ENCODE measurements at regions not wholly inside any gene's neighbourhood (a gene's known extent, or its start where the extent isn't known, plus 50 kb on each side); places are given as distances from the start of the nearest gene placed in this dataset.
"Not testable (repeated sequence)": the region's sequence is repeated elsewhere in the genome, so short reads cannot be mapped to it uniquely, and the experiment has no call there.

DNA sequence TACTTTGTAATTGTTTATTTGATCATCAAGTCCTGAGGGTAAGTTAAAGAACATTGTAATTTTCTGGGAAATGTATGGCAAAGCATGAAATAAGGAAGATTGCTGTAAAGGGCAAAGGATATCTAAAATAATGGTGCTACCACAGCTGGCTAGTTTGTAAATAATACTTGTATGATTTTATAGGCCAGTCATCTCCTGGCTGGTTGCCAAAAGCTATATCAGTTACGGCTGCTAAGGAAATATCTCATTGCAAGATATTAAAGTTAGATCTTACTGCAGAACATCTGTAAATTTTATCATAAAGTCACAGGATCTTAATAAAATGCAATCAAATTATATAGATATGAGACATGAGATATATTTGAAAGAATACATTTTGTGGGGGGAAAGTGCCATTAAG, 150.8 kb upstream of the CXCL13 start:
- Mint-ChIP-seq H3K4me1 (ENCODE audit: unreplicated experiment) (no peaks in the 10 kb centered on the region), H3K36me3 (ENCODE audit: low read depth, unreplicated experiment) (no peaks in the 10 kb centered on the region), H3K9me3 (ENCODE audit: unreplicated experiment) (no peaks in the 10 kb centered on the region), H3K4me3 (ENCODE audit: unreplicated experiment) (no peak overlapping the region), H3K27me3 (ENCODE audit: unreplicated experiment) (no peaks in the 10 kb centered on the region), H3K27ac (ENCODE audit: unreplicated experiment) (no peak overlapping the region)
- TF ChIP-seq, protein P1, sequence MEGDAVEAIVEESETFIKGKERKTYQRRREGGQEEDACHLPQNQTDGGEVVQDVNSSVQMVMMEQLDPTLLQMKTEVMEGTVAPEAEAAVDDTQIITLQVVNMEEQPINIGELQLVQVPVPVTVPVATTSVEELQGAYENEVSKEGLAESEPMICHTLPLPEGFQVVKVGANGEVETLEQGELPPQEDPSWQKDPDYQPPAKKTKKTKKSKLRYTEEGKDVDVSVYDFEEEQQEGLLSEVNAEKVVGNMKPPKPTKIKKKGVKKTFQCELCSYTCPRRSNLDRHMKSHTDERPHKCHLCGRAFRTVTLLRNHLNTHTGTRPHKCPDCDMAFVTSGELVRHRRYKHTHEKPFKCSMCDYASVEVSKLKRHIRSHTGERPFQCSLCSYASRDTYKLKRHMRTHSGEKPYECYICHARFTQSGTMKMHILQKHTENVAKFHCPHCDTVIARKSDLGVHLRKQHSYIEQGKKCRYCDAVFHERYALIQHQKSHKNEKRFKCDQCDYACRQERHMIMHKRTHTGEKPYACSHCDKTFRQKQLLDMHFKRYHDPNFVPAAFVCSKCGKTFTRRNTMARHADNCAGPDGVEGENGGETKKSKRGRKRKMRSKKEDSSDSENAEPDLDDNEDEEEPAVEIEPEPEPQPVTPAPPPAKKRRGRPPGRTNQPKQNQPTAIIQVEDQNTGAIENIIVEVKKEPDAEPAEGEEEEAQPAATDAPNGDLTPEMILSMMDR (IDR thresholded peaks at IDR 0.05; ENCODE audit: unreplicated experiment) = no peak
- DNase-seq (ENCODE audit: low spot score) = no peak

DNA sequence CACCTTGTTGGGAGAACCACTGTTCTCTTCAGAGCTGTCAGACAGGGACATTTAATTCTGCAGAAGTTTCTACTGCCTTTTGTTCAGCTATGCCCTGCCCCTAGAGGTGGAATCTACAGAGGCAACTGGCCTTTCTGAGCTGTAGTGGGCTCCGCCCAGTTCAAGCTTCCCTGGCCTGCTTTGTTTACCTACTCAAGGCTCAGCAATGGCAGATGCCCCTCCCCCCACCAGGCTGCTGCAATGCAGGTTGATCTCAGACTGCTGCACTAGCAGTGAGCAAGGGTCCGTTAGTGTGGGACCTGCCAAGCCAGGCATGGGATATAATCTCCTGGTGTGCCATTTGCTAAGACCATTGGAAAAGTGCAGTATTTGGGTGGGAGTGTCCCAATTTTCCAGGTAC, 141.5 kb upstream of the CXCL13 start:
- H3K27me3 Mint-ChIP-seq (ENCODE audit: unreplicated experiment); H3K36me3 Mint-ChIP-seq (ENCODE audit: low read depth, unreplicated experiment); H3K4me3 Mint-ChIP-seq (ENCODE audit: unreplicated experiment); H3K9me3 Mint-ChIP-seq (ENCODE audit: unreplicated experiment); DNase-seq (ENCODE audit: low spot score); H3K27ac Mint-ChIP-seq (ENCODE audit: unreplicated experiment); H3K4me1 Mint-ChIP-seq (ENCODE audit: unreplicated experiment): not testable (repeated sequence)

DNA sequence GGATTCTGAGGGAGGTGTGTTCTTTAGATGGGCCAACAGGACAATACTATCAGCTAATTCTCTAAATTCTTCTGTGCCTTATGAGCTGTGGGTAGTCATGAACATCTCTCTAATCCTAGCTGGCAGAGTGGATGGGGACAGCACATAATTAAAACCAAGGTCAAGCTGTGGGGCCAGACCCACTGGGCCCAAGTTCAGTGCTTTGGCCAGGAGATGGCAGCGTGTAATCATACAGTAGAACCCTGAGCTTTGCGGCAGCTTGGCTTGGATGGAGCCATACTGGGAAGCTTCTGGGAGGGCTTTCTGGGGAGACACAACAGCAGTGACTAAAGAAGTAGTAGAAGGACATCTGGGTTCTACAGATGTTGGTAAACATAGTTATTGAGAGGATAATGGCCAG, 140.3 kb upstream of the CXCL13 start:
- TF ChIP-seq, protein P1 (IDR thresholded peaks at IDR 0.05; ENCODE audit: unreplicated experiment) = no peak
- H3K27me3 Mint-ChIP-seq (ENCODE audit: unreplicated experiment) = peaks cover 2% of the 10 kb centered on the region
- H3K9me3 Mint-ChIP-seq (ENCODE audit: unreplicated experiment) = peaks cover 3% of the 10 kb centered on the region
- DNase-seq (ENCODE audit: low spot score) = no peak
- no peaks in the 10 kb centered on the region for H3K4me1 Mint-ChIP-seq (ENCODE audit: unreplicated experiment)
- no peak overlapping the region for H3K27ac Mint-ChIP-seq (ENCODE audit: unreplicated experiment)
- no peaks in the 10 kb centered on the region for H3K36me3 Mint-ChIP-seq (ENCODE audit: low read depth, unreplicated experiment)
- H3K4me3 Mint-ChIP-seq (ENCODE audit: unreplicated experiment) = no peak overlapping the region

DNA sequence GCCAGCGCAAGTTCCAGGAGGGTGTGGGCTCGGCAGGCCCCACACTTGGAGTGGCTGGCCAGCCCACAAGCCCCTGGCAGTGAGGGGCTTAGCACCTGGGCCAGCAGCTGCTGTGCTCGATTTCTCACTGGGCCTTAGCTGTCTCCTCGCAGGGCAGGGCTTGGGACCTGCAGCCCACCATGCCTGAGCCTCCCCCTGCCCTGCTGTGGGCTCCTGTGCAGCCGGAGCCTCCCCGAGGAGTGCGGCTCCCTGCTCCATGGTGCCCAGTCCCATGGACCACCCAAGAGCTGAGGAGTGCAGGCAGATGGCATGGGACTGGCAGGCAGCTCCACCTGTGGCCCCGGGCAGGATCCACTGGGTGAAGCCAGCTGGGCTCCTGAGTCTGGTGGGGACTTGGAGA, 139.2 kb upstream of the CXCL13 start:
- H3K4me1 Mint-ChIP-seq (ENCODE audit: unreplicated experiment) = no peaks in the 10 kb centered on the region
- no peak overlapping the region for H3K27ac Mint-ChIP-seq (ENCODE audit: unreplicated experiment)
- no peak overlapping the region for H3K4me3 Mint-ChIP-seq (ENCODE audit: unreplicated experiment)
- H3K9me3 Mint-ChIP-seq (ENCODE audit: unreplicated experiment) = peaks cover 3% of the 10 kb centered on the region
- no peaks in the 10 kb centered on the region for H3K36me3 Mint-ChIP-seq (ENCODE audit: low read depth, unreplicated experiment)
- peaks cover 4% of the 10 kb centered on the region for H3K27me3 Mint-ChIP-seq (ENCODE audit: unreplicated experiment)
- TF ChIP-seq, protein P1 (IDR thresholded peaks at IDR 0.05; ENCODE audit: unreplicated experiment) = no peak
- DNase-seq (ENCODE audit: low spot score) = no peak

DNA sequence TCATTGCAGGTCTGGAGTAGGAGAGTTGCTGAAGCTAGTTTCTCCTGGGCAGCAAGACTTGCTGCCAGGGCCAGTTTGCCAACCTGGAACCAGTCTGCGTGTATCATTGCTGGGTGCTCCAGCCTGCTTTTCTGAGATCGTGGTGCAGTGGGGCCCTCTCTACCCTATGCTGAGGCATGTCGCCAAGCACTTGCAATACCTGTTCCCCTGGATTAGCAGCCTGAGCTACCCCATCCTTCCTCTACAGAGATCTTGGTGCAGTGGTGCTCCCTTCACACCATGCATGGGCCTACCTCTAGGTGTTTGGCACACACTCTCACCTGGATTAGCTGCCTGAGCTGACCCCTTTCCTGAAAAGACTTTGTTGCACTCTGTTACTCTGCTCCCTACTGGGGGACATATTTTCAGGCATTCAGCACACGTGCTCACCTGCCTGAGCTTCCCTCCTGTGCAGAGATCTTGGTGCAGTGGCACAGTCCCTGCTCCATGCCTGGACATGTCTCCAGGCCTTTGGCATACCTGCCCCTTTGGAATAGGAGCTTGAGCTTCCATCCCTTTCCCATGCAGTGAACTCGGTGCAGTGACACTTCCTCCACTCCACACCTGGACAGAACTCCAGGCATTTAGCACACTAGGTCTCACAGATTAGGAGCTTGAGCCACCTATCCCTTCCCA, 133.7 kb upstream of the CXCL13 start:
- H3K36me3 Mint-ChIP-seq (ENCODE audit: low read depth, unreplicated experiment) = no peaks in the 10 kb centered on the region
- TF ChIP-seq, protein P1 (IDR thresholded peaks at IDR 0.05; ENCODE audit: unreplicated experiment) = no peak
- DNase-seq (ENCODE audit: low spot score) = no peak
- H3K27me3 Mint-ChIP-seq (ENCODE audit: unreplicated experiment) = peaks cover 2% of the 10 kb centered on the region
- no peaks in the 10 kb centered on the region for H3K4me1 Mint-ChIP-seq (ENCODE audit: unreplicated experiment)
- H3K27ac Mint-ChIP-seq (ENCODE audit: unreplicated experiment) = no peak overlapping the region
- no peaks in the 10 kb centered on the region for H3K9me3 Mint-ChIP-seq (ENCODE audit: unreplicated experiment)
- H3K4me3 Mint-ChIP-seq (ENCODE audit: unreplicated experiment) = no peak overlapping the region

All from endothelial cell (in vitro differentiated cells).